GM10266 (cell line): ENCODE measurements at regions not wholly inside any gene's neighbourhood (a gene's known extent, or its start where the extent isn't known, plus 50 kb on each side); places are given as distances from the start of the nearest gene placed in this dataset.

Source experiments
- DNase-seq: peaks from one replicate; pipeline ENCODE4 v3.0.0; 2012; ENCODE audit errors: extremely low spot score
- TF ChIP-seq, protein P1 (sequence below): IDR thresholded peaks from 2 replicates; pipeline ENCODE4 v1.5.1; 2012; ENCODE audit warnings: mild to moderate bottlenecking, low read depth; ENCODE audit not compliant: control insufficient read depth, insufficient read depth; ENCODE audit errors: missing control alignments

DNA sequence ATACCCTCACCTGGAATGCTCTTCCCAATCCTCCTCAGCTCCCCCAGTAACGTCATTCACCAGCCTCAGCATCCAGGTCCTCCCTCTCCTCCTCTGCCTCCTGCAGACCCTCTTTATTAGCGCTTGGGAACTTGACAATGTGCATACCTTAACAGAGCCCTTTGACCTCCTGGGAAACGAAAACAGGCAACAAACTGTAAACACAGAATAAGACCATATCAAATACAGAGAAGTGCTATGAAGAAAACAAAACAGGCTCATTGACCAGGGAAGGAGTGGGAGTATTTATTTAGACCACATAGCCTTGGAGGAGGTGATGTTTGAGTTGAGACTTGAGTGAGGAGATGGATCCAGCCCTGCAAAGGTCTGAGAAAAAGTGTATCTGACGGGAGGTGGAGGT, 107.9 kb upstream of the SLC7A1 start:
- no peak for DNase-seq
- TF ChIP-seq, protein P1, sequence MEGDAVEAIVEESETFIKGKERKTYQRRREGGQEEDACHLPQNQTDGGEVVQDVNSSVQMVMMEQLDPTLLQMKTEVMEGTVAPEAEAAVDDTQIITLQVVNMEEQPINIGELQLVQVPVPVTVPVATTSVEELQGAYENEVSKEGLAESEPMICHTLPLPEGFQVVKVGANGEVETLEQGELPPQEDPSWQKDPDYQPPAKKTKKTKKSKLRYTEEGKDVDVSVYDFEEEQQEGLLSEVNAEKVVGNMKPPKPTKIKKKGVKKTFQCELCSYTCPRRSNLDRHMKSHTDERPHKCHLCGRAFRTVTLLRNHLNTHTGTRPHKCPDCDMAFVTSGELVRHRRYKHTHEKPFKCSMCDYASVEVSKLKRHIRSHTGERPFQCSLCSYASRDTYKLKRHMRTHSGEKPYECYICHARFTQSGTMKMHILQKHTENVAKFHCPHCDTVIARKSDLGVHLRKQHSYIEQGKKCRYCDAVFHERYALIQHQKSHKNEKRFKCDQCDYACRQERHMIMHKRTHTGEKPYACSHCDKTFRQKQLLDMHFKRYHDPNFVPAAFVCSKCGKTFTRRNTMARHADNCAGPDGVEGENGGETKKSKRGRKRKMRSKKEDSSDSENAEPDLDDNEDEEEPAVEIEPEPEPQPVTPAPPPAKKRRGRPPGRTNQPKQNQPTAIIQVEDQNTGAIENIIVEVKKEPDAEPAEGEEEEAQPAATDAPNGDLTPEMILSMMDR: no peak

DNA sequence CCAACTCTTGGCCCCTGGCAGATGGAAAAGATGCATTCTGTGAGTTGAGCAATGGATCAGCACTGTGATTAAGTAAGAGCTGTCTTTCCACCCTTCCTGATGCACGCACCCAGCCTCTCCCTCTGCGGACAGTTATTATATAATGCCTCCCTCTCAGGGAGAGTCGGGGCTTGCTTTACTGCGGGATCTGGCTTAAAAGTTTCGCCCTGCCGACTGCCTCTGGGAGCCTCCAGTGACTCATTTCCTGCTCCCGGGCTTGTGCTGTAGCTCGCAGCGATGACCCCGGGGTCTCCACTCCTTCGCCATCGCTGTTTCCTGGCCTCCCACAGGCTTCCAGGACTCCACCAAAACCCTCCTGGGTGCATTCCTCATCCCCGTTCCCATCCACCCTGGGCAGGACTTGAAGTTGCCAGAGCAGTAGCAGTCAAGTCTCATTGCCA, 107.4 kb upstream of the SLC7A1 start:
- TF ChIP-seq, protein P1: no peak
- DNase-seq: no peak

DNA sequence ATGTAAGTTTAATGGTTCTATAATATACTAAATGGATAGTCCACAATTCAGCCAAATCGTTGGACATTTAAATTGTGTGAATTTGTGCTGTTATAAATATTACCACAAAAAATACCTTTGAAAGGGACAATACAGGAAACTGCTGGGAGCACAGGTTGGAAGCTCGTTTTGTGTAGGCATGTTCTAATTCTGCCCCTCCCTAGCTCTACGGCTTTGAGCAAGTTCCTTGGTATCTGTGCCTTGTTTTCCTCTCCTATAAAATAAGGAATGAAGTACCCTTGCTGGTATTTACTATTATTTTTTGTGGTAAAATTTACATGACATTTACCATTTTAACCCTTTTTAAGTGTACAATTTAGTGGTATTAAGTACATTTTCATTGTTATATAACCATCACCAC, 102.6 kb upstream of the SLC7A1 start:
- TF ChIP-seq, protein P1: no peak
- no peak for DNase-seq

DNA sequence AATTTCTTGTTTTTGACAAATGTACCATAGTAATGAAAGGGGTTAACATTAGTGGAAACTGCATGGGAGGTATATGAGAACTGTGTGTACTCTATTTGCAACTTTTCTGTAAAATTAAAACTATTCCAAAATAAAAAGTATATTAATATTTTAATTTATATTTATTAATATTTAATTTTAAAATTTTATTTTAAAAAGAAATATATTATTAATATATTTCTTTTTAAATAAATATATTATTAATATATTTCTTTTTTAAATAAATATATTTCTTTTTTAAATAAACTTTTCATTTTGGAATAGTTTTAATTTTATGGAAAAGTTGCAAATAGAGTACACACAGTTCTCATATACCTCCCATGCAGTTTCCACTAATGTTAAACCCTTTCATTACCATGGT, 101.1 kb upstream of the SLC7A1 start:
- no peak for DNase-seq
- TF ChIP-seq, protein P1: no peak

DNA sequence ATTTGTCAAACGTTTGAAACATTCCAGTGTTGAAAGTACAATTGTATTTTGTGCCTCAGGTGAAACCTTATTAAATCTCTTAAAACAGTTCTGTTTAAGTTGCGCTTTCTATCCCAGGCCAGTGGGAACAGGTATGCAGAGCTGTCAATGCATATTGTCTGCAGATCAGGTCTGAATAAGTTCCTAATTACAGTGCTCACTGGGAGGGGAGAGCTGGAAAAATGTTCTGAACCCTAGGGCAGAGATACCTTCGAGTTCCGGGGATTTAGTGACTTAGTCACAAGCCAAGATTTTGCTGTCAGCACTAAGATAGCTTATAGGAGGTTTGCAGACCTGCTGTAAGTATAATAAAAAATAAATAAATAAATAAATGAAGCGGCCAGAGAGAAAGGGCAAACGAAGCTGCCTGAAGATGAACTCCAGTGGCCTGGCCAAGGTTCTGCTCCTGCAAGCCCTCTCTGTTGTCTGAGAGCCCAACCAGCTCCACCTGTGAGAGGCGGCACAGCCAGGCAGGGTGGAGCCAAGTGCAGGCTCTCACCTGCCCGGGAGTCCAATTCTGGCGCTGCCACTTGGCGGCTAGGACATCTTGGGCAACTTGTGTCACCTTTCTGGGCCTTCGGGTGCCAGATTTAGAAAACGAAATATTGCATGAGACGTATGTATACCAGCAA, 97.9 kb upstream of the SLC7A1 start:
- DNase-seq: no peak
- TF ChIP-seq, protein P1: no peak

DNA sequence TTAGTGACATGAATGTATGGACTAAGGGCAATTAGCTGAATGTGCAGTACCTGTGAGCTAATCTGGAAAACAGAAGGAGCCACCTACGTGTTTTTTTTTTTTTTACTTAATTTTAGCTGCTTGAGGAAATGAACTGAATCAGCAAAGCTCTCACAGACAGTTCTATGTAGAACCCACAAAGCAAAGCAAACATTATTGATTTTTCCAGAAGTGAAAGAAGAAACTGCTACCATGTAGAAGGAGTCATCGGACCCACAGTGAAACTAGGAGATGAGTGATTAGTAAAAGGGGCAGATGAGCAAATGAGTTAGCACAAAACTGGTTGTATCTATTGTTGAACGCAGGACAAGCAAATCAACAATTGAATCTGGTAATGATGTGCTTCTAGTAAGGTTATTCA, 94.1 kb upstream of the SLC7A1 start:
- DNase-seq: no peak
- TF ChIP-seq, protein P1: no peak

DNA sequence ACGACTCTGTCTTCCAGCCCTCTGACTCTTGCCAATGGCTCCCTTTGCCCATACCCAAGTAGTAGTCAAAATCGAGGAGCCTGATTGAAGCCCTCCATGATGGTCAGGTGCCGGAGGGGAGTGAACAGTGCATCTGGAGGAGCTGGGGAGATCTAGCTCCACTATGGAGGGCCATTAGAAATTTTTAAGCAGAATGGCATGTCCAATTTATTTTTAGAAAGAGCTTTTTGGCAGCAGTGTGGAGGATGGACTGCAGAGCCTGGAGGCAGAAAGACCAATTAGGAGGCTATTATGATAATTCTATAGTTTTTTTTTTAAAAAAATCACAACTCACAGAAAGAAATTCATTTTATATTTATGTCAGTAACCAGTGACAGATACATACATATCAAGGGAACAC, 92.7 kb upstream of the SLC7A1 start:
- TF ChIP-seq, protein P1: no peak
- DNase-seq: no peak
